Neural cell (in vitro differentiated cells): ENCODE measurements at regions not wholly inside any gene's neighbourhood (a gene's known extent, or its start where the extent isn't known, plus 50 kb on each side); places are given as distances from the start of the nearest gene placed in this dataset.

Experiments used
- H2AFZ ChIP-seq: fragments of 200-600, 300-800 bp; sonication (generic), shearing (Covaris generic); 2 replicates; pipeline ENCODE4 v1.6.0; 2014; ENCODE audit warnings: low read depth, mild to moderate bottlenecking, antibody characterized with exemption, low read length, moderate library complexity
- H3F3A ChIP-seq: fragments of 200-600 bp; shearing (Covaris generic); 2 replicates; pipeline ENCODE4 v1.6.1; 2016; ENCODE audit warnings: mild to moderate bottlenecking, moderate library complexity, mixed read lengths, antibody characterized with exemption, low read length; ENCODE audit not compliant: insufficient read depth, poor library complexity, severe bottlenecking
- H3K27ac ChIP-seq: fragments of 200-600, 300-800 bp; sonication (generic), shearing (Covaris generic); 2 replicates; pipeline ENCODE4 v1.5.1; 2014; ENCODE audit warnings: mild to moderate bottlenecking, low read length, moderate library complexity
- H3K27me3 ChIP-seq: fragments of 300-800, 200-600 bp; sonication (generic), shearing (Covaris generic); 2 replicates; pipeline ENCODE4 v1.6.0; 2014; ENCODE audit warnings: mild to moderate bottlenecking, low read depth, low read length, moderate library complexity; ENCODE audit not compliant: insufficient read depth
- H3K36me3 ChIP-seq: fragments of 300-800, 200-600 bp; sonication (generic), shearing (Covaris generic); 2 replicates; pipeline ENCODE4 v1.5.1; 2014; ENCODE audit warnings: mild to moderate bottlenecking, antibody characterized with exemption, low read length, moderate library complexity; ENCODE audit not compliant: insufficient read depth
- H3K4me2 ChIP-seq: fragments of 300-800, 200-600 bp; sonication (generic), shearing (Covaris generic); 2 replicates; pipeline ENCODE4 v1.6.0; 2014; ENCODE audit warnings: mild to moderate bottlenecking, low read length
- H3K4me3 ChIP-seq: fragments of 300-800, 200-600 bp; sonication (generic), shearing (Covaris generic); 2 replicates; pipeline ENCODE4 v1.5.1; 2014; ENCODE audit warnings: mild to moderate bottlenecking, low read length, moderate library complexity
- H3K79me2 ChIP-seq: fragments of 200-600 bp; shearing (Covaris generic); replicated peaks from 2 replicates; pipeline ENCODE4 v1.6.0; 2014; ENCODE audit warnings: mild to moderate bottlenecking, low read length, moderate library complexity; ENCODE audit not compliant: insufficient read depth
- H3K9ac ChIP-seq: fragments of 300-800, 200-600 bp; sonication (generic), shearing (Covaris generic); 2 replicates; pipeline ENCODE4 v1.6.1; 2016; ENCODE audit warnings: mild to moderate bottlenecking, low read length, mixed read lengths
- H3K9me2 ChIP-seq: fragments of 200-600 bp; shearing (Covaris generic); 2 replicates; pipeline ENCODE4 v1.6.1; 2016; ENCODE audit warnings: mild to moderate bottlenecking, low read length, mixed read lengths; ENCODE audit not compliant: insufficient read depth
- H3K9me3 ChIP-seq: fragments of 200-600, 300-800 bp; sonication (generic), shearing (Covaris generic); 2 replicates; pipeline ENCODE4 v1.6.1; 2016; ENCODE audit warnings: mild to moderate bottlenecking, mixed run types, low read length, moderate library complexity, mixed read lengths
- H4K20me1 ChIP-seq: fragments of 200-600 bp; shearing (Covaris generic); 2 replicates; pipeline ENCODE4 v1.6.1; 2016; ENCODE audit warnings: mild to moderate bottlenecking, mixed run types; ENCODE audit not compliant: insufficient read depth
- EP300 ChIP-seq: fragments of 450-650 bp; conservative IDR thresholded peaks from 2 replicates; pipeline ENCODE4 v1.6.1; 2014; ENCODE audit warnings: antibody characterized with exemption, mild to moderate bottlenecking, moderate library complexity; ENCODE audit not compliant: poor library complexity, severe bottlenecking
- EZH2 ChIP-seq: fragments of 200-600, 300-800 bp; shearing (Covaris generic), sonication (generic); IDR thresholded peaks from 2 replicates; pipeline ENCODE4 v1.6.1; 2014; ENCODE audit warnings: antibody characterized with exemption, low read length, borderline replicate concordance, mild to moderate bottlenecking; ENCODE audit not compliant: insufficient read depth, poor library complexity, severe bottlenecking
- MXI1 ChIP-seq: fragments of 450-650 bp; conservative IDR thresholded peaks from 2 replicates; pipeline ENCODE4 v1.6.1; 2014; ENCODE audit warnings: antibody characterized with exemption, mild to moderate bottlenecking; ENCODE audit not compliant: poor library complexity, severe bottlenecking
- POLR2AphosphoS5 ChIP-seq: IDR thresholded peaks from 2 replicates; pipeline ENCODE4 v1.6.1; 2012
- RAD21 ChIP-seq: fragments of 450-650 bp; conservative IDR thresholded peaks from 2 replicates; pipeline ENCODE4 v1.6.1; 2014; ENCODE audit warnings: antibody characterized with exemption, mild to moderate bottlenecking, moderate library complexity
- SMC3 ChIP-seq: fragments of 450-650 bp; conservative IDR thresholded peaks from 2 replicates; pipeline ENCODE4 v1.6.1; 2014; ENCODE audit warnings: antibody characterized with exemption, mild to moderate bottlenecking, moderate library complexity; ENCODE audit not compliant: poor library complexity
- TAF1 ChIP-seq: IDR thresholded peaks from 2 replicates; pipeline ENCODE4 v1.6.1; 2012; ENCODE audit warnings: low read depth
- TF ChIP-seq, protein P1 (sequence below): fragments of 450-650 bp; IDR thresholded peaks from 2 replicates; pipeline ENCODE4 v1.5.1; 2014; ENCODE audit warnings: antibody characterized with exemption, mild to moderate bottlenecking, moderate library complexity; ENCODE audit not compliant: poor library complexity, severe bottlenecking
- TF ChIP-seq, protein P2 (sequence below): IDR thresholded peaks from 2 replicates; pipeline ENCODE4 v1.6.1; 2012; ENCODE audit warnings: borderline replicate concordance

DNA sequence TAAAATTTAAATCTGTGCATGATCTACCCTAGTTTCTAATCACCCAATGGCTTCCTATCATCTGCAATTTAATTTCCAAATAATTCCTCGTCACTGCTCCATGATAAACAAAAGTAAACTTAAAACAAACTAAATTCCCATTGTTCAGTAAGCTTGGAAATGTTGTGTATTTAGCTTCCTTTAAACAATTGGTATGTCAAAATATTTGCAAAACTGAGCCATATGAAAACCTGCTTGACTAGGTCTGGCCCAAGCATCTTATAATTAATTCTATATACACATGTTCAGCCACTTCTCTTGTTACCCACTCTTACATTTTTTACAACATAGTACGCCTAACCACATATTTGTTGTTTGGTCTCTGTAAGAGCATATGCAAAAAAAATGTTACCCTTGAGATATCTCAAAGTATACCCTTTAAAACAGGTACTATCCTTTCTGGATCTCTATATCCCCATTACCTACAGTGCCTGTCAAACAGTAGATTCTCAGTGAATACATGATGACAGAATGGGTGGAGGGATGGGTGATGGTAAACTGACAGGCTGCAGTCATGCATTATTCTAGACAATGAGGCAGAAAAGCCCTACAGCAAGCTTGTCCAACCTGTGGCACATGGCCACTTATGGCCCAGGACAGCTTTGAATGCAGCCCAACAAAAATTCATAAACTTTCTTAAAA, 1277.9 kb upstream of the TENM4 start:
- no peak overlapping the region for H3K4me3 ChIP-seq
- no peak overlapping the region for H2AFZ ChIP-seq
- no peak overlapping the region for H3K27ac ChIP-seq
- no peak for TF ChIP-seq EZH2
- TF ChIP-seq, protein P1, sequence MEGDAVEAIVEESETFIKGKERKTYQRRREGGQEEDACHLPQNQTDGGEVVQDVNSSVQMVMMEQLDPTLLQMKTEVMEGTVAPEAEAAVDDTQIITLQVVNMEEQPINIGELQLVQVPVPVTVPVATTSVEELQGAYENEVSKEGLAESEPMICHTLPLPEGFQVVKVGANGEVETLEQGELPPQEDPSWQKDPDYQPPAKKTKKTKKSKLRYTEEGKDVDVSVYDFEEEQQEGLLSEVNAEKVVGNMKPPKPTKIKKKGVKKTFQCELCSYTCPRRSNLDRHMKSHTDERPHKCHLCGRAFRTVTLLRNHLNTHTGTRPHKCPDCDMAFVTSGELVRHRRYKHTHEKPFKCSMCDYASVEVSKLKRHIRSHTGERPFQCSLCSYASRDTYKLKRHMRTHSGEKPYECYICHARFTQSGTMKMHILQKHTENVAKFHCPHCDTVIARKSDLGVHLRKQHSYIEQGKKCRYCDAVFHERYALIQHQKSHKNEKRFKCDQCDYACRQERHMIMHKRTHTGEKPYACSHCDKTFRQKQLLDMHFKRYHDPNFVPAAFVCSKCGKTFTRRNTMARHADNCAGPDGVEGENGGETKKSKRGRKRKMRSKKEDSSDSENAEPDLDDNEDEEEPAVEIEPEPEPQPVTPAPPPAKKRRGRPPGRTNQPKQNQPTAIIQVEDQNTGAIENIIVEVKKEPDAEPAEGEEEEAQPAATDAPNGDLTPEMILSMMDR = no peak
- no peak for TF ChIP-seq RAD21
- TF ChIP-seq, protein P2, sequence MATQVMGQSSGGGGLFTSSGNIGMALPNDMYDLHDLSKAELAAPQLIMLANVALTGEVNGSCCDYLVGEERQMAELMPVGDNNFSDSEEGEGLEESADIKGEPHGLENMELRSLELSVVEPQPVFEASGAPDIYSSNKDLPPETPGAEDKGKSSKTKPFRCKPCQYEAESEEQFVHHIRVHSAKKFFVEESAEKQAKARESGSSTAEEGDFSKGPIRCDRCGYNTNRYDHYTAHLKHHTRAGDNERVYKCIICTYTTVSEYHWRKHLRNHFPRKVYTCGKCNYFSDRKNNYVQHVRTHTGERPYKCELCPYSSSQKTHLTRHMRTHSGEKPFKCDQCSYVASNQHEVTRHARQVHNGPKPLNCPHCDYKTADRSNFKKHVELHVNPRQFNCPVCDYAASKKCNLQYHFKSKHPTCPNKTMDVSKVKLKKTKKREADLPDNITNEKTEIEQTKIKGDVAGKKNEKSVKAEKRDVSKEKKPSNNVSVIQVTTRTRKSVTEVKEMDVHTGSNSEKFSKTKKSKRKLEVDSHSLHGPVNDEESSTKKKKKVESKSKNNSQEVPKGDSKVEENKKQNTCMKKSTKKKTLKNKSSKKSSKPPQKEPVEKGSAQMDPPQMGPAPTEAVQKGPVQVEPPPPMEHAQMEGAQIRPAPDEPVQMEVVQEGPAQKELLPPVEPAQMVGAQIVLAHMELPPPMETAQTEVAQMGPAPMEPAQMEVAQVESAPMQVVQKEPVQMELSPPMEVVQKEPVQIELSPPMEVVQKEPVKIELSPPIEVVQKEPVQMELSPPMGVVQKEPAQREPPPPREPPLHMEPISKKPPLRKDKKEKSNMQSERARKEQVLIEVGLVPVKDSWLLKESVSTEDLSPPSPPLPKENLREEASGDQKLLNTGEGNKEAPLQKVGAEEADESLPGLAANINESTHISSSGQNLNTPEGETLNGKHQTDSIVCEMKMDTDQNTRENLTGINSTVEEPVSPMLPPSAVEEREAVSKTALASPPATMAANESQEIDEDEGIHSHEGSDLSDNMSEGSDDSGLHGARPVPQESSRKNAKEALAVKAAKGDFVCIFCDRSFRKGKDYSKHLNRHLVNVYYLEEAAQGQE = no peak
- no peak for TF ChIP-seq SMC3
- TF ChIP-seq EP300 = no peak
- H3K36me3 ChIP-seq = no peaks in the 10 kb centered on the region
- no peaks in the 10 kb centered on the region for H4K20me1 ChIP-seq
- no peaks in the 10 kb centered on the region for H3K27me3 ChIP-seq
- H3K9ac ChIP-seq = no peak overlapping the region
- no peaks in the 10 kb centered on the region for H3K9me2 ChIP-seq
- no peak overlapping the region for H3K4me2 ChIP-seq
- H3K79me2 ChIP-seq = no peaks in the 10 kb centered on the region
- no peaks in the 10 kb centered on the region for H3K9me3 ChIP-seq
- no peaks in the 10 kb centered on the region for H3F3A ChIP-seq

DNA sequence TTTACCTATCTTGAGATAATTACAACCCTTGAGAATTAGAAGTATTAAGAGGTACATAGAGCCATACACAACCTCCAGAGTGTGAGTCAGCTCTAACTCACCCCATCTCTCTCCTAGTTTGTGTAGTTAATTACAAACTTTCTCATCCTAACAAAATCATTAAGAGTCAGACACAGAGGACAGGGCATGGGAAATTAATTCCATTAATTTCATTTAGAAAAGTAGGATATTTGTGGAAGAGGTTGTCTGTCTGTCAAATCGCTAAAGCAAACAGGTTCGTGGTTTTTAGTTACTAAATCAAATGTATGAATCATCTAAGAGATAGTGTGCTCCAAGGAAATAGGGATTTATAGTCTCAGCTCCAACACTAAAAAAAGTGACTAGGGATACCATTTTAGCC, 1261.4 kb upstream of the TENM4 start:
- Histone ChIP-seq H3K36me3 (no peaks in the 10 kb centered on the region), H3K27ac (no peak overlapping the region), H3K9ac (no peak overlapping the region), H3K4me3 (no peak overlapping the region), H3K4me2 (no peak overlapping the region), H3K9me3 (no peaks in the 10 kb centered on the region), H3K27me3 (no peaks in the 10 kb centered on the region), H3K9me2 (no peaks in the 10 kb centered on the region), H2AFZ (no peak overlapping the region), H4K20me1 (no peaks in the 10 kb centered on the region), H3F3A (no peaks in the 10 kb centered on the region), H3K79me2 (no peaks in the 10 kb centered on the region)
- TF ChIP-seq RAD21 = no peak
- no peak for TF ChIP-seq EZH2
- no peak for TF ChIP-seq EP300
- TF ChIP-seq, protein P1 = no peak
- TF ChIP-seq POLR2AphosphoS5 = no peak
- TF ChIP-seq, protein P2 = no peak
- TF ChIP-seq TAF1 = no peak
- TF ChIP-seq SMC3 = no peak
- TF ChIP-seq MXI1 = no peak
